Body of pancreas (tissue), 4 donors: ENCODE measurements at regions not wholly inside any gene's neighbourhood (a gene's known extent, or its start where the extent isn't known, plus 50 kb on each side); places are given as distances from the start of the nearest gene placed in this dataset.

Experiments
- CTCF ChIP-seq, 7 experiments: fragments of 450-650 bp in 4 of 7; fragments of 200-600 bp in 3 of 7; sonication (generic) in 3 of 7; IDR thresholded peaks; one replicate each; pipeline ENCODE4 v1.5.1; 2016 to 2019; ENCODE audit warnings: antibody characterized with exemption in 7 of 7
- POLR2A ChIP-seq, 3 donors: fragments of 450-650 bp; IDR thresholded peaks; one replicate each; pipeline ENCODE4 v1.6.1; 2016; ENCODE audit warnings: antibody characterized with exemption in 3 of 3, mild to moderate bottlenecking in 2 of 3

DNA sequence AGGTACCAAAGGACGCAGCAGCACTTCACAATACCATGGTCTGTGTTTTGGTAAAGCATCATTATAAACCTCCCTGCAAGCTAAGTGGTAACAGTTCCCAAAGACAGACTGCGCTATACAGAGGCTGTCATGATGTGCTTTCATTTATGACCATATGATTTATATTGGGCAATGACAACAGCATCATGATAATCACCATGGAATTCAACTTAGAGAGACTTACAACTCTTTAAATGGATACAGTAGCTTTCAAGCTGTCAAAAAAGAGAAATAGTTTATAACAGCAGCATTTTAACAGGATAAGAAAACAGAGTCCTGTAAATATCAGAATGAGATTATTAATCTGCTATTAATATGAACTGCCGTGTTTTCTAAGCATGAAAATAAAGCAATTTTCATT is 341.7 kb downstream of the GPR37 start:
- TF ChIP-seq CTCF (IDR thresholded peaks at IDR 0.05) (no peak), POLR2A (IDR thresholded peaks at IDR 0.05) (no peak)
